ENCODE measurements at regions not wholly inside any gene's neighbourhood (a gene's known extent, or its start where the extent isn't known, plus 50 kb on each side); places are given as distances from the start of the nearest gene placed in this dataset.
"Not testable (repeated sequence)": the region's sequence is repeated elsewhere in the genome, so short reads cannot be mapped to it uniquely, and the experiment has no call there.

- DNase-seq = no peak
Measured at GRCh38 chr5:56685503-56686217, 129.7 kb upstream of the MAP3K1 start.

- DNase-seq = no peak
Measured at GRCh38 chr5:56684159-56684558, 131.2 kb upstream of the MAP3K1 start.

DNA sequence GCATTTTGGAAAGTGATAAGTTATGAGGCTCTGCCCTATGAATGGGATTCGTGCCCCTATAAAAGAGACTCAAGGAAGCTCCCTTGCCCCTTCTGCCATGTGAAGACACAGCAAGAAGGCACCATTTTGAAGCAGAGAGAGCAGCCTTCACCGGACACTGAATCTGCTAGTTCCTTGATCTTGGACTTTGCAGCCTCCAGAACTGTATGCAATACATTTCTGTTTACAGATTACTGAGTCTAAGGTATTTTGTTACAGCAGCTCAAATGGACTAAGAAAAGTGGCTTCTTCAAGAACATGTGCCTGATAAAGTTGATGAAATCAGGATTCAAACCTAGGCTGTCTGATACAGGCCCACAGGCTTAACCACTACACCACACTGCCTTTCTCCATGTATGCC is 131.6 kb upstream of the MAP3K1 start:
- no peak for DNase-seq

- DNase-seq = no peak
Measured at GRCh38 chr5:56683281-56683680, 132.1 kb upstream of the MAP3K1 start.

DNA sequence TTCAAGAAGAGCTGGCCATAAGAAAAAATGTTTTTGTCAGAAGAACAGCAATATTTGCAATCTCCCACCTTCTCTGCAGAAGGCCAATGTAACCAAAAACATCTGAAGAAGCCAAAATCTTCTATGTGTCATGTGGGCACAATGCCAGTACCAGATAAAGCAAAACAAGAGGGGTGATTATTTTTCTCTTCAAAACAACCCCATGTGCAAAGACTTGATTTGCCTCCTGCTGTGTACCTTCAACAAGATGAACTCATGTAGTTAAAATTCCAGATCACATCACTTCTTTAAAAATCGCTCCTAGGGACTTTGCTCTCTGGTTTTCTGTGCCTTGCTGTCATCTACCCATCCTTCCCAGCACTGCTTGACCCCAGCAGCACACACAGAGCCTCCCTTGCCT is 134.0 kb upstream of the MAP3K1 start:
- no peak for DNase-seq

DNA sequence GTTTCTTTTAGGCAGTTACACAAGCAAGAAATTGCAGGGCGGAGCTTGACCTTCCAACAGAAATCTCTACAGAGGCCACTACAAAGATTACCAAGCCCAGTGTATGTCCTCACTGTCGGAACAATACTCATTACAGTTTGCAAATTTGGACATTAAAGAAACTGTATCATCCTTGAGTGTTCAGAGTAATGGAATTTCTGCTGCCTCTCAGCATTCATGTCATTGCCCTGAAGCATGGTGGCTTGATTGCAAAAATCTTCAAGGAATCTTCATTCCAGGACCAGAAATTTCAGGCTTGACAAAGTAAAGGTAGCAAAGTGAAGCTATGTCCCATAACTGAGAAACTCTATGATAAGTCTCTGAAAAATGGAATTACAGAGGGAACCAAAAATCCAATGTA is 134.6 kb upstream of the MAP3K1 start:
- DNase-seq = no peak

DNA sequence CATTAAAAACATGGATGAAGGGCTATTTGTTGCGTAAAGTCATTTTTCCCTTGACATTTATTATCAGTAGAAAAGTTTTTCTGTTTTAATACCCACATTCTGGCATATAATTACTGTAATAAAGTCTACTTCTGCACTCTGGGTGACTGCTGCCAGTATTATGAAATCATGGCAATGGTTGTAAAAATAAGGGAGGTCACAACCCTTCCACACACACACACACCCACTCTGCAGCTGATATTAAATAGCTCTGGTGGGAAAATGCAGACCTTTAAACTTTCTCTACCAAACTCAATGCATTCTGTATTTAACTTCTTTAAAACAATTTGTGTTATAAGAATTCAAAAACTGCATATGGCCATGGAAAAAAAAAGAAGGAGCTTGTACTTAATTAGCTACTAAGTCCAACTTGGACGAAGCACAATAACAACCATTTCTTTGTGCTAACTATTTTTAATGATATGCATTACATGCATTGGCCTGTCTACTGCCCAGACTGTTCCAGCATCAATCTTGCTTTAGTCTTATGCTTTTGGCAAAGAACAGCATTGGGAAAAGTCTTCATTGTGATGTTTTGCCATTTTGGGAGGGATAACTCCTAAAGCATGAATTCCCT is 137.6 kb upstream of the MAP3K1 start:
- DNase-seq = no peak

- no peak for DNase-seq
Measured at GRCh38 chr5:56676091-56676768, 139.1 kb upstream of the MAP3K1 start.

DNA sequence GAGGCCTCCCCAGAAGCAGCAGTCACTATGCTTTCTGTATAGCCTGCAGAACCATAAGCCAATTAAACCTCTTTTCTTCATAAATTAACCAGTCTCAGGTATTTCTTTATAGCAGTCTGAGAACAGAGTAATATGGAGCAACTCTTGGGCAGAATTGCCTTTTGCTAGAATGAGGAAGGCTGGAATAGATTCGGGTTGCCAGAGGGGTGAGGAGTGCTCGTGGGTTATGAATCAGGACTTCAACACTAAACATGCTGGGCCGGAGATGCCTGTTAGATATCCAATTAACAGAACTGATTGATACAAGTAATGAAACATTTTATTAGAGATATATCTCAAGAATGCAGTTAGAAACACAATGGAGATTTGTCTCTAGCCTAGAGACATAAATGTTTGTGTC is 140.9 kb upstream of the MAP3K1 start:
- no peak for DNase-seq

- DNase-seq = peak; percentile 28
Measured at GRCh38 chr5:56673171-56673570, 142.2 kb upstream of the MAP3K1 start.

DNA sequence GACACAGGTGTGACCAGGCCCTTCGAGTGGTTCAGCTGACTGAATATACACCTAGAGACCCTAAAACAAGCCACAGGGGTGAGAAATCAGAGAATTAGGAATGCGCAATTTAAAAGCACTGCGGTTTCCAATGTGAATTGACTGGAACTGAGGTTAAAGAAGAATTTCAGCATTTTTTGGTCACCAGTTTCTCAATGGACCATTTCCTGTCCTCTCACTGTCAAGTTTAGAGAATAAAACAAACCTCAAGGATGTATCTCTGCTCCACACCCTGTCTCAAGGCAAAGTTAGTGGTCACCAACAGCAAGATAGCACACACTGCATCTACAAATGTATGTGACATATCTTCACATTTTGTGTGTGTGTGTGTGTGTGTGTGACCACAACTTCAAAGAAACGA is 143.8 kb upstream of the MAP3K1 start:
- no peak for DNase-seq

GRCh38 chr5:56670916-56671315 is 144.4 kb upstream of the MAP3K1 start:
- DNase-seq = no peak

- DNase-seq = peak; percentile 38
Measured at GRCh38 chr5:56669534-56670483, 145.5 kb upstream of the MAP3K1 start.

DNA sequence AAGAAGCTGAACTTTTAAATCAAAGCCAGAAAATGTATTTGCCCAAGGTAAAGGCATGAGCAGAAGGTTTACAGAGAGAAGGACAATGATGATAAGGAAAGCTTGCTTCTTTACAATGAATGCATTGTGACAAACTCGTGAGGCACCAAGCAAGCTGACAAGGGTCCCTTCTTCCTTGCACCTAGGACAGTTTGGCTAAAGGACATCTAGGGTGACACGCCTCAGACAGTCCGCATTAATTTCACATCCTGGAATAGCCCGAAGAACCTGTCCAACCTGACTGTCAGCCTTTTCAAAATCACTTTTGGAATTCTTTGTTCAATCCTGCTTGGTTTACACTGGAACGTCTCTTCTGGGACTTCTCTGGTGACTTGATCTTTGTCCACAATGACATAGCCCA is 146.4 kb upstream of the MAP3K1 start:
- no peak for DNase-seq

- no peak for DNase-seq
Measured at GRCh38 chr5:56667692-56668091, 147.7 kb upstream of the MAP3K1 start.

DNA sequence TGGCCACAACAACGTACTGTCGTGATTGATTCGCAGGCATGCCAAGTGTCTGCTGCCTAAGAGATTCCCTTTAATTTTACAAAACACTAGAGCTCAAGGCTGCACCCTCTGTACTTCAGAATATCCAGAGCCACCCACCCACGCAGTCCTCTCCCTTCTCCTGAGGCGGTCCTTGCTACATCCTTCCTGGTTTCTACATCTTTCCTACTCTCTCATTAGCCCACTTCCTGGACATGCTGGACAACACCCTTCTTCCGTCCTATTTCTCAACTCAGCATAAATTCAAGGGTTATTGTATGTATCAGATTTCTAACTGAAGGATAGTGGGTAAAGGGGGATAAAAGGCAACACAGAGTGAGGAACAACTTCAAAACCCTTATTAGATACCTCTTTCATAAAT is 148.4 kb upstream of the MAP3K1 start:
- no peak for DNase-seq

GRCh38 chr5:56665117-56665516 is 150.2 kb upstream of the MAP3K1 start:
- DNase-seq = not testable (repeated sequence)

DNA sequence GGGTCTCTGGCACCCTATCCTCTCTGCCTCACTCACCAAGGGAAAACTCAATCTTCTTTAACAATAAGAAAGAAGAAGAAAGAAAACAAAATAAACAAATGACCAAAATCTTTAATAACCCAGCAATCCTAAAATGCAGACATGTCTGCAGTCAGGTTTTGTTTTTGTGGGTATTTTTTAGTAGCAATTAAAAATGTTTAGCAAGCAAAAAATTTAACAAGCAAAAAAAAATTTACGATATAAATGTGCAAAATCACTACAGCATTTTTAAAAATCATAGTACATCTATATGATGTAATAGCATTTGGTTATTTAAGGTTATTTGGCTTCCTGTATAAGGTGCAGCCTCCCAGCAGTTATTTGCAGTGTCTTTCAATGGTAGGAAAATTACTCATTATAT is 151.3 kb upstream of the MAP3K1 start:
- DNase-seq = no peak

DNA sequence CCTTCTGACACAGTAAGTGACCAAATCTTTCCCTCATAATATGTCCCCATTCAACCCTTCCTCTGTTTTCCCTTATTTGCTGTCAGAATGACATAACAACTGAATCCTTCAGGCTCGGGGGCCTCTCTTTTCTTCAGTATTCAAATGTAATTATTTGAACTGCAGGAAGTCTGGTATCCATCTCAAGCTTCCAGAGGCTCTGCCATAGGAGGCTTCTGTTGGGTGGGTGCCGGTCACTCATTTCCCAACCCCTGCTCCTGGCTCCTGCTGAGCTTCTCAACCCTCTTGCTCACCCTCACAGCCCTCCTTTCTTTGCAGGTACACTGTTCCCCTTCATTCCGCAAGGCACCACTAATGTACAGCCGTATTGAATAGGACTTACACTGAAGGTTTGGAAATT is 151.8 kb upstream of the MAP3K1 start:
- no peak for DNase-seq

DNA sequence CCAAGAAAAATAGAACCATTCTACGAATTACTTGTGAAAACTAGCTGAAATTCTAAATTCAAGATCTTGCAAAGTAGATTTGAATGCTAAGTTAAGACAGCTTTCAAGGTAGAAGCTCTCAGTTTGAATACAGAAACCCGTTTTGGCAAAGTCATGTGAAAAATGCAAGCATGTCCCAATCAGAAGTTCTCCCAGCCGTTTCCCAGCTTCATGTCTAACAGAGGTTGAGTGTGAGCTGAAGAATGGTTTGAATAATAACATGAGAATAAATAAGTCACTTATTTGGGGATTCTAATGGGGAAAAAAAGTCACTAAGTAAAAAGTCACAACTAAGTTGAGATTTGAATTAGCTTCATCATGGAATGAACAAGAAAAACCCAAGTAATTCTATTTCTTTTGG is 152.5 kb upstream of the MAP3K1 start:
- no peak for DNase-seq

DNA sequence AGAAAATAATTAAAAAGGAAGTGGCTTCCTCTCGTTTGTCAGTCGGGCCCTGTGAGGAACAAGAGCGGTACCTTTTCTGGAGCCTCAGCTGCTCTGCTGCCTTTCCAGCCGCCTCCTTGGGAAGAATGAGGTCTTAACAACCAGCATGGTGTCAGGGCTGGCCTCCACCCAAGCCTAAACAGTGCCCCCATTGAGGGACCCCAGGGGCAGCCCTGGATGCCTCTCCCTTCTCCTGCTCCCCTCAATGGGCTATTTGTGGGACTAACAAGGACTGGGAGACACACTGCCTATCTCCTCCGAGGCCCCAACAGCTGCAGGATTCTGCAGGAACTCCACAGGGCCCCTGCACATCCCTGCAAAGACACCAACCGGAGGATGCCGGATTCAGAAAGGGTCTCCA is 155.4 kb upstream of the MAP3K1 start:
- DNase-seq = peak; percentile 75

- DNase-seq = no peak
Measured at GRCh38 chr5:56658972-56659371, 156.4 kb upstream of the MAP3K1 start.
